Fibroblast of skin of left biceps (primary cell): ENCODE measurements at regions not wholly inside any gene's neighbourhood (a gene's known extent, or its start where the extent isn't known, plus 50 kb on each side); places are given as distances from the start of the nearest gene placed in this dataset.
"Not testable (repeated sequence)": the region's sequence is repeated elsewhere in the genome, so short reads cannot be mapped to it uniquely, and the experiment has no call there.

ENCODE experiments used
- DNase-seq, 2 experiments: peaks; one replicate each; pipeline ENCODE4 v3.0.0-alpha.2; 2013; ENCODE audit warnings: low read depth in 2 of 2

- no peak for DNase-seq
Measured at GRCh38 chr10:114708084-114708483, 50.0 kb upstream of the ABLIM1 start.

- peak in 1 of 2 experiments; percentile 43 for DNase-seq
Measured at GRCh38 chr10:114708717-114709335, 50.8 kb upstream of the ABLIM1 start.

GRCh38 chr10:114709984-114710383 is 51.9 kb upstream of the ABLIM1 start:
- no peak for DNase-seq

DNA sequence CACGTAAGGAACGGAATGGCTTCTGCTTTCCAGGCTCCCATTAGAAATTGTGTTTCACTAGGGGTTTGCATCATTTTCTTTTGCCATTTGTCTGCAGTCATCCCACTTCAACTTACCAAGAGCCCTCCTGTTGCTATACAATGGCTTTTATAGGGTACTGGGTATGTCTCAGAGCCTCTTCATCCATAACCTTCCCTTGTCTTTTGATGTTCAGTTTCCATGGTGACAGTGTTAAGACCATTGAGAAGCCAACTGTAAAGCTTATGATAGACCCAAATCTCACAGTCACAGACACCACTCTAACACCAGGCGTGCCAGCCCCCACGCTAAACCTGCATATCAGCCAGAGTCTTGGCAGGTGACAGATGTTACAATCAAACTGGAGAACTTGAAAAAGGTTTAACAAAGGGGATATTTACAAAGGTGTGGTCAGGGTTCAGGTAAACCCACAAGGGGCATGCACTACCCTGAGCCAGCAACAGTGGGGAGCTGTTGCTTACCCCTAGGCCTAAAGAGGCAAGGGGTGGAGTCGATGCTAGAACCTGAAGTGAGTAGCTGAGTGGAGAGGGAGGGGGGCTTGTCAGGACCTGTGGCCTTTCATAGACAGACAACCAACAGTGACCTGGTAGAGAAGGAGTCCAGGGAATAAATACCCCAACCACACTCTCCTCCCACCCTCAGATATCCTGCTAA is 53.2 kb upstream of the ABLIM1 start:
- DNase-seq: no peak

DNA sequence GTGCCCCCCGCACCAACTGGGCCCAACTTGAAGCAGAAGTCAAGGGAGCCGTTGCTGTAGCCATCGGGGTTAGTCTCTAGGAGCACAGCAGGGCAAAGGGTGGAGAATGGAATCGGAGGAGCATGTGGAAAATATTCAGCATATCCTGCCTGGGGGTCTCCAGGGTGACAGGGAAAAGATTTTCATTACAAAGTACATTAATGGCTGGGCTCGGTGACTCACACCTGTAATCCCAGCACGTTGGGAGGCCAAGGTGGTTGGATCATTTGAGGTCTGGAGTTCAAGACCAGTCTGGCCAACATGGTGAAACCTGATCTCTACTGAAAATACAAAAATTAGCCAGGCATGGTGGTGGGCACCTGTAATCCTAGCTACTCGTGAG is 53.8 kb upstream of the ABLIM1 start:
- DNase-seq: no peak

DNA sequence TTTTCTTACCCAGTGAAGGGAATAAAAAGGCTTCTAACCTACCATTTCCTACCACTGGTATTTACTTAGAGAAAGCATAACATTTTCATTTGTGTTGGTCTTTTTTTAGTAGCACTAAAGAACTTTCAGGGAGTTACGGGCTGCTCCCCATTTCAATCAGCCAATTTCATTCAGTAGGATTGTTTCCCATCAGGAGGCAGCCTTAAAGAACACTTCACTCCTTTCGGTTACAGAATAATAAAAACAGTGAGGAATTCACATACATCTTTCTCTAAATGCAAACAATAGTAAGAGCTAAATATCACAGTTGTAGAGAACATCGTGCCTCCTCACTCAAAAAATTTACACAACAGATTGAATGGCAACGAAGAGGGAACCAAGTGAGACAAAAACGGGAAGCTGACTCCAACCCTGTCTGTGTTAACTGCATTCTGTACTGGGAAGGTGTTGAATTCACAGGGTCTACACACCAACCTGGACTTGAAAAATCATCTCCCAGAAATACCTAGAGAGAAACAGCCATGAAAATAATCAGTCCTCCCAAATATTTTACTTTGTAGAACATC is 55.5 kb upstream of the ABLIM1 start:
- no peak for DNase-seq

- peak; percentile 81 to 82 for DNase-seq
Measured at GRCh38 chr10:114714281-114714741, 56.2 kb upstream of the ABLIM1 start.

DNA sequence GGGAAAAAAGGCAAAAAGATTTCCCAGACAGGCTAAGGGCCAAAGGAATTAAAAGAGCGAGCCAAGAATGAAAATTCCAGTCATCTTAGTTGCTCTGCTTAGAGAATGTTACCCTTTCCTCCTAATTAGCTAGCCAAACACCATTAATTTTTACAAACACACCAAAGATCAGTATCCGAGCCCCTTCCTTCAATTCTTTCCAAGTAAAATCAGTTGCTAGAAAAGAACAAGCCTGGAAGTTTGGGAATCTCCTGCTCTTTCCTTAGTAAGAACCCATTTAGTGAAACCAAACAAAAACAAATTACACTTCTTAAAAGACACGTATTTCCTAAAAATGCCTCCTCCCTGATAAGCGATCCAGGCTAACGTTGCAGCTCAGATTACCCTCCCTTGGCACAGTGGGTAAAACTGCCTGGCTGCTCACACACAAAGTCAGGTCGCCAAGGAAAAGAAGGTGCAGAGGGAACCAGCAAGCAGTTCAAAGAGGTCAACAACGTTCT is 57.1 kb upstream of the ABLIM1 start:
- peak in 1 of 2 experiments; percentile 31 for DNase-seq

- DNase-seq: no peak
Measured at GRCh38 chr10:114716811-114717404, 58.8 kb upstream of the ABLIM1 start.

GRCh38 chr10:114717881-114718280 is 59.8 kb upstream of the ABLIM1 start:
- DNase-seq: not testable (repeated sequence)

DNA sequence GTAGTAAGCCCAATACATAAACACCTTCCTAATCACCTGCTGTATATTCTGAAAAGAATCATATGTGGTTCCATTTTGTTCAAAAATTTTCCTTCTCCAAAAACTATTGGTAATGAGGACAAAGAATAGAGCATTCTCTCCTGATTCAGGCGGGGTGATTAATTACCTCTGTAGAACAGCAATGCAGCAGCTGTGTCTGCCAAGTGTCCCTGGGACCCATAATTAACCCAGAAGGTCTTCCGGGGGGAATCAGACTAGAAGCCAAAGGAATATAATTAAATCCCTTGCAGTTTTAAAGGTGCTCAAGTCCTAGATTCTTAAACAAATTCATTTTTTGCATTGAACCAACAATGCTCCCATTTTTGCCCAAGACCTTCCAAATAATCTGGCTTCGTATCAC is 60.3 kb upstream of the ABLIM1 start:
- DNase-seq: no peak

- DNase-seq: no peak
Measured at GRCh38 chr10:114719311-114719710, 61.2 kb upstream of the ABLIM1 start.

GRCh38 chr10:114720023-114720422 is 61.9 kb upstream of the ABLIM1 start:
- not testable (repeated sequence) for DNase-seq

GRCh38 chr10:114720685-114721278 is 62.7 kb upstream of the ABLIM1 start:
- no peak for DNase-seq

DNA sequence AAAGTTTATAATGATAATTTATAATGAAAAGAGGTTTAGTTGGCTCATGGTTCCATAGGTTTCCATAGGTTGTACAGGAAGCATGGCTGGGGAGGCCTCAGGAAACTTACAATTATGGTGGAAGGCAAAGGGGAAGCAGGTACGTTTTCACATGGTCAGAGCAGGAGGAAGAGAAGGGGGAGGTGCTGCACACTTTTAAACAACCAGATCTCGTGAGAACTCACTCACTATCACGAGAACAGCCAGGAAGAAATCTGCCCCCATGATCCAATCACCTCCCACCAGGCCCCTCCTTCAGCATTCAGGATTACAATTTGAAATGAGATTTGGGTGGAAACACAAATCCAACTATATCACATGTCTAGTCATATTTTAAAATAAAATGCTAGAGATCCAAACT is 64.1 kb upstream of the ABLIM1 start:
- DNase-seq: not testable (repeated sequence)

DNA sequence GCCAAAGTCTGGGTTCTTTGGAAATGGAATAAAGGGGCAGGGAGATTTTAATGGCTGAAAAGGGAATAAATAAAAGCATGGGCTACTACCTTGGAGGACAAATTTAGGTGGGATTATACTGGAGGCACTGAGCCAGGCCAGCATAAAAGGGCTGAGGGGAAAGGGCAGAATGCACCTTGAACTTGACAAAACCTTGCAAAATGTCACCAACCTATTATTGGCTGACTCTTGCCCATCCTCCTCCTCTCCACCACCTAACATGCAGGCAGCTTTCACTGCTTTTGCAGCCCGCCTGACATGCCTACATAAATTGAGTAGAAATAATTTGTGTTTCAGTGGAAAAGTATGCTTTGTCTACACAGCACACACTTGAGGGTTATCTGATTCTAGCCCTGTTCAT is 65.3 kb upstream of the ABLIM1 start:
- no peak for DNase-seq

- no peak for DNase-seq
Measured at GRCh38 chr10:114723991-114724715, 66.1 kb upstream of the ABLIM1 start.

- DNase-seq: no peak
Measured at GRCh38 chr10:114724716-114725106, 66.6 kb upstream of the ABLIM1 start.

DNA sequence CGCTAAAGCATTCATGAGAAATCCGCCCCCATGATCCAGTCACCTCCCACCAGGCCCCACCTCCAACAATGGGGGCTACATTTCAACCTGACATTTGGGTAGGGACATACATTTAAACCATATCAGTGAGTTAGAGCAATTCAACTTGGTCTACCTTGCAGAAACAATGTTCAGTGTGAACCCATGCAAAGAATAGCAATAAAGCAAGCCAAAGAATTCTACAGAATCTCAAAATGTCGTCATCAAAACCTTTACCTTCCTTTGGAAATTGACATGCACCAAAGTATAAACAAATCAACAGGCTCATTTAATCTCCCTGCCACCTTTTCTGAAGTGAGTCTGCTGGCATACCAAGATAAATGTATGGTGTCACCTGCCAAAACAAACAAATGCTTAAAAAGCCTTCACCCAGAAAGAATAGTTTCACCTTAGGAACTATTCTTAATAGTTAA is 68.8 kb upstream of the ABLIM1 start:
- DNase-seq: no peak

DNA sequence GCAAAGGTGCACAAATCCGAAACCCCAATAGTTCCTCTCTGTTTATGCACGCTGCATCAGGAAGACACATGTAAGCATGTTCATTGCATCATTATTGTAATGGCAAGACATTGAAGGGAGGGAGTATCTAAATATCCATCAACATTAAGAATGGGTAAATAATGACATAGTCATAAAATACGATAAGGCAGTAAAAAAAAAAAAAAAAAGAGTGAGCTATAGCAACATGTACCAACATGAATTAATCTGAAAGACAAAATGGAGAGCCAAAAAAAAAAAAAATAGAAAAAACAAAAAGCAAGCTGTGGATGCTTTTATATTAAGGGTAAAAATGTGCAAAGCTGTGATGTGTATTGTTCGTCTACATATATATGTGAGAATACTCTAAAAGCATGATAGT is 70.2 kb upstream of the ABLIM1 start:
- DNase-seq: no peak

DNA sequence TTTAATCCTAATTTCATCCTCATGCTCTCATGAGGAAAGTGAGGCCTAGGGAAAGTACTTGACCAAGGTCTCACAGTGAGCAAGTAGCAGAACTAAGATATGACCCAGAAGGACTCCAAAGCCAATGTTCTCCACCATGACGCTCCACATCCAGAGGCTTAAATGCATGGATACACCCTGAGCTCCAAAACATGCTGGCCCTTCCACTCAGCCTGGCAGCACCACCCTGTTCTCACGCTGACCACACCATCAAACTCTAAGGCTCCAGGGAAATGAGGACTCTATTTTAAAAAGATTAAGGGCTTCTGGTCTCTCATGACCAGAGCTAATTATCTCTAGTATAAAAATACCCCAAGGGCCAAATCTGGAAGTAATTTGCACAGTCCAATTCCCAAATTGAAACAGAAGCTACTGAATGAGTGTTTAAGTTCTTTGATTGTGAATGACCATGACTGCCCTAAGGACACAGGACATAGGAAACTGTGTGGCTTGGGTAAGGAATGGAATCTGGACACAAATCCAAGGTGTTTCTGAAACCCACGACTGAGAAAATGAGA is 71.1 kb upstream of the ABLIM1 start:
- DNase-seq: no peak
